ENCODE measurements at regions not wholly inside any gene's neighbourhood (a gene's known extent, or its start where the extent isn't known, plus 50 kb on each side); places are given as distances from the start of the nearest gene placed in this dataset.

GRCh38 chr20:7302250-7302649 lies 534.8 kb downstream of the BMP2 start:
- DNase-seq (ENCODE audit: extremely low read depth, low read depth, low spot score), result no peak

GRCh38 chr20:7305976-7306375 lies 538.5 kb downstream of the BMP2 start:
- no peak for DNase-seq (ENCODE audit: extremely low read depth, low read depth, low spot score)

- DNase-seq (ENCODE audit: extremely low read depth, low read depth, low spot score), result no peak
Measured at GRCh38 chr20:7308163-7308562, 540.7 kb downstream of the BMP2 start.

DNA sequence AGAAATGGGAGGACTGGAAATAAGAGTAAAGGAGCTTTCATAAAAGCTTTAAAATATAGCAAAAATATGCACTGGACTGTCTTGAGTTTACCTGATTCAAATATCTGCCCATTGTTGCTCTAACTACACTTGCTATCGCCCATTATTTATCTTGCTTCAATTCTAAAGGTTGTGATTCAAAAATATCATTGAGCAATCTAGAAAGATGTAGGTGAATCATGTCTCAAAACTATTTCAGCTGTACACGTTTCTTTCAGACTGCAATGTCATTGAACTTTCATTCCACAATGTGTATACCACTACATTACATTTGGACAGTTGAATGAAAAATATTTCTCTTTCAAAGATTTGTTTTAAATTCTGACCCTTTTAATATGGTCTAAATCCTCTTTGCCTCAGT lies 545.6 kb downstream of the BMP2 start:
- no peak for DNase-seq (ENCODE audit: extremely low read depth, low read depth, low spot score)

DNA sequence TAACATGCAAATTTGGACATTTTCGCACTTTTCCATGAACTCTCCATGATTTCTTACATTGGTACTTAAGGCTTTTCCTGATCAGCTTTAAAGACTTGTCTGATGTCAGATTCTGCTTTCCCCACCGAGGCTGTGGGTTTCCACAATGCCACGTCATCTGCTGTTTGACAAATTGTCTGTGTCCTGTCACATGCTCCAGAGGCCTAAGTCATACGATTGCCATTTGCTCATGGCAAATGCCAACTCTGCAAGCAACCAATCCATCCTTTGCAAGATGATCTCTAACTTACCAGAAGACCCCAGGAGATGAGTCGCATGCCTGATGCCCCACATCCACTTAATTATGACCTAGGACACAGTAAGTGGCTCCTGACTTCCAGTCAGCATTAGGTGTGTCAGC lies 556.5 kb downstream of the BMP2 start:
- no peak for DNase-seq (ENCODE audit: extremely low read depth, low read depth, low spot score)

- DNase-seq (ENCODE audit: extremely low read depth, low read depth, low spot score), result no peak
Measured at GRCh38 chr20:7327810-7328209, 560.3 kb downstream of the BMP2 start.

- no peak for DNase-seq (ENCODE audit: extremely low read depth, low read depth, low spot score)
Measured at GRCh38 chr20:7330850-7331249, 563.4 kb downstream of the BMP2 start.

GRCh38 chr20:7332169-7332568 lies 564.7 kb downstream of the BMP2 start:
- no peak for DNase-seq (ENCODE audit: extremely low read depth, low read depth, low spot score)

DNA sequence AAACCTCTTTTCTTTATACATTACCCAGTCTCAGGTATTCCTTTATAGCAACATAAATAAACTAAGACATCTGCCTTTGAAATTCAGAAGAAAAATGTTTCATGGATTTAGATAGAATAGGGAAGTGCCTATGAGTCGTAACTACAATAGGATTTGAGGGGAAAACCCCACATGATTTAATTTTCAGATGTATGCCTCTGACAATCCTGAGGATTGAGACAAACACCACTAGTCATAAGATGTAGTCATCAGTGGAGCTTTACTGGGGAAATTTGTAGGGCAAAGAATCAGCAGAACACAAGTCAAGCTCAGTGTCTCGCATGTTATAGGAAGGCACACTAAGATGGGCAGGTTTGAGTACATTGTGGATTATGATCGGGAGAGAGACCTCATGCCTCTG lies 566.4 kb downstream of the BMP2 start:
- no peak for DNase-seq (ENCODE audit: extremely low read depth, low read depth, low spot score)

DNA sequence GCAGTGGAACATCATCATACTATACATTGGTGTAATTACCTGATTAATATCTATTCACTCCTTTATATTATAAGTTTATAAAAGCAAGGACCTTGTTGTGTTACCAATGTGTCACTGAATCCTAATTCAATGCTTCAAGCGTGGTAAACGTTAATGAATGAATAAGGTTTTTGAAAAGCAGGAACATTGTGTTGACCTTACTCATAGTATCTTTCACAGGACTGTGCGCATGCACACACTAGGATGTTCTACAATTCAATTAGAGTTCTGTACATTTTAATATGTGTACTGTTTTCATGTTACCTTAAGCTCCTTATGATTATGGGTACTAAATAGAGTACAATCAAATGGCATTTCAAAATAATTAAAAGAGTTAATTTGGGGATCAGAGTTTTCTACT lies 578.5 kb downstream of the BMP2 start:
- DNase-seq (ENCODE audit: extremely low read depth, low read depth, low spot score), result no peak

DNA sequence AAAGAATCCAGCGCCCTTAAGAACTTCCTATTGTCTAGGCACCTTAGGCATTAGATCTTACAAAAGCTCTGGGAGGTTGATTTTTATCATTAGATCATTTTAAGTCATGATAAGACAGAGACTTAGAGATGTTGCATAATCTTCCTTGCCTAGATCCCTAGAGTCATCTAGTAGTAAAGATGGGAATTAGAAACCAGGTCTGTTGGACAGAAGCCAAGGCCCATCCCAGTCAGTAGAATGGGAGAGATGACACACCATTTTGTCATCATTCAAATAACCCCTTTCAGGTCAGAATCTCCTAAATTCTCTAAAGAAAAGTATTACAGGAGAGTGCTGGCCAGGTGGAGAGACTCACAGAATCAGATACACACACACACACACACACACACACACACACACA lies 579.1 kb downstream of the BMP2 start:
- DNase-seq (ENCODE audit: extremely low read depth, low read depth, low spot score), result no peak

- no peak for DNase-seq (ENCODE audit: extremely low read depth, low read depth, low spot score)
Measured at GRCh38 chr20:7347409-7347808, 579.9 kb downstream of the BMP2 start.

DNA sequence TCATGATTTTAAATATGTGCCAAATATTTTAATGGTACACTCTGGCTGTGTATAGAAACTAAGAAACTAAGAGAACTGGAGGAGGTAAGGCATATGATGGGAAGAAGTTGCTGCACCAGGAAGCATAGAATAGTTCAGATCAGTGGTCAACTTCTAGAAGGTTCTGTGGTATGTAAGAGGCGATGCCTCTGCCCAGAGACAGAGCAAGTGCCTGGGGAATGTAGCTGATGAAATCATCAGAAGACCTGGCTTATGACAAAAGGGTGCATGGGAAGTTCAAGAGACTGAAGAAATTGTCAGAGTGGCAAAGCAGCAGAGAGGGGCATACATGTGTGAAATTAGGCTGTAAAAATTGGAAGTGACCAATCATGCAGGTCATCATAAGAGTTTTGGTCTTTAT lies 580.8 kb downstream of the BMP2 start:
- no peak for DNase-seq (ENCODE audit: extremely low read depth, low read depth, low spot score)

DNA sequence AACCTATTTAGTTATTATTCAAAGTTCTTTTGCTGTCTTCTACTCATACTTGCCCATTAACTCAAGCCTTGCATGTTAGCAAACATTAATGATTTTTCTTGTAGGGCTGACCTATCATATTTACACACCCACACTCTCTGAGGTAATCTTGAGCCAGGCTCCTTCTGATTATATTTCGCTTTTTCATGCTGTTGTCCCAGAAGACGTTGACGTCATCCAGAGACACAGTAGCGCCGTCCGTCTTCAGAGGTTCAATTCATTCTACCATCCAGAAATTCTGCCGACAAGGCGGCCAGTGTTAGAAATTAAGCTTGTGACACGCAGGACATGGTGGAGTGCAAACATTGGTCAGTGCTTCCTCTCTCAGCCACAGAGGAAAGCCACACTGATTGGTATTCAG lies 584.7 kb downstream of the BMP2 start:
- no peak for DNase-seq (ENCODE audit: extremely low read depth, low read depth, low spot score)

DNA sequence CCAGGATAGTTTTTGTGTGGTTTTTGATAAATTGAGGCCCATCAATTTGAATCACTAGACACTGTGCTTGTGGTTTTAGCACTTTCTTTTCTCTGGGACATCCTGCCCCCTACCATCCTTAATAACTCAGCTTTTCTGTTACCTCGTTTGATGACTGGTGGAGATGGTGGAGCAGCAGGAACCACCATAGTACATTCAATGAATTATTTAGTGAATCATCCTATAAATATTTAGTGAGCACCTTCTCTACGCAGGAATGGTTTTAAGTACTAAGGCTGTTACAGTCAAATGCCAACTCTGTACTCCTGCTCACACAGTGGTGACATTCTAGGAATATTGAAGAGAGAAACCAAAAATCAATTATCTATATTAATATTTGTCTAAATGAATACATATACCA lies 585.2 kb downstream of the HAO1 start:
- no peak for DNase-seq (ENCODE audit: extremely low read depth, low read depth, low spot score)

GRCh38 chr20:7358670-7359069 lies 581.6 kb downstream of the HAO1 start:
- no peak for DNase-seq (ENCODE audit: extremely low read depth, low read depth, low spot score)

DNA sequence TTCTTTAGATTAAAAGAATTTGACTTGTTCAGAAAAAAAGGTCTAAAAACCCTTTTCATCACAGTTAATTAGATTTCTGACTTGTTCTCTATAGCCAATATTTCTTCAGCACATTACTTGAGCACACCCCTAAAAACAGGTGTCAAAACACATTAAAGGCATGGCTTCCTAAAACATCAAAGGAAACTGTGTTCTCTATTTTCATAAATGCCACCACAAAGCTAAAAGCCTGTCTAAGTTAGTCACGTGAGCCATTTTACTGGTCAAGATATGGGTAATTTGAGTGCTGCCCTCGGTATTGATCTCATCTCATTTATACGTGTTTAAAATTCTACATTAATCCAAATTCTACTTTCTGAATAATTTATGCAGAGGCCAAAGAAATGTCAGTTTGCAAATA lies 580.5 kb downstream of the HAO1 start:
- DNase-seq (ENCODE audit: extremely low read depth, low read depth, low spot score), result no peak

- no peak for DNase-seq (ENCODE audit: extremely low read depth, low read depth, low spot score)
Measured at GRCh38 chr20:7361321-7361720, 578.9 kb downstream of the HAO1 start.

GRCh38 chr20:7361931-7362330 lies 578.3 kb downstream of the HAO1 start:
- no peak for DNase-seq (ENCODE audit: extremely low read depth, low read depth, low spot score)

DNA sequence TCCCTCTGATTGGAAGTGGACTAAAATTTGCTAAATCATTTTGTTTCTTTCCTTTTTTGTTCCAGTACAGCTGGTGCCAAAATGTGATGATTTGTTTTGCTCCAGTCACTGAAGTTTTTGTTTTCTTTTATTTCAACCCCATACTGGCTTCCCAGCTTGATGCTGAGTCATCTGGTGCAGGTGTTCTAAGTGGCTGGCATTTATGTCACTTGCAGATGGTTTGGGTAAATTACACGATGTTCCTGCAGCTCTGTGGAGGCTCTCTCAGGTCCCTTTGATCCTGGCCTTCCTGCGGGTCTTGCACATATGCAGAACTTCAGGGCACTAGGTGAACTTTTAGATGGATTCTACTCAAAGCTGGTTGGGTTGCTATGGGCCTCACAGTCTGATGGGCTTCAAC lies 577.7 kb downstream of the HAO1 start:
- DNase-seq (ENCODE audit: extremely low read depth, low read depth, low spot score), result no peak

GRCh38 chr20:7366189-7366588 lies 574.1 kb downstream of the HAO1 start:
- no peak for DNase-seq (ENCODE audit: extremely low read depth, low read depth, low spot score)

GRCh38 chr20:7371518-7372163 lies 568.6 kb downstream of the HAO1 start:
- DNase-seq (ENCODE audit: extremely low read depth, low read depth, low spot score), result no peak

DNA sequence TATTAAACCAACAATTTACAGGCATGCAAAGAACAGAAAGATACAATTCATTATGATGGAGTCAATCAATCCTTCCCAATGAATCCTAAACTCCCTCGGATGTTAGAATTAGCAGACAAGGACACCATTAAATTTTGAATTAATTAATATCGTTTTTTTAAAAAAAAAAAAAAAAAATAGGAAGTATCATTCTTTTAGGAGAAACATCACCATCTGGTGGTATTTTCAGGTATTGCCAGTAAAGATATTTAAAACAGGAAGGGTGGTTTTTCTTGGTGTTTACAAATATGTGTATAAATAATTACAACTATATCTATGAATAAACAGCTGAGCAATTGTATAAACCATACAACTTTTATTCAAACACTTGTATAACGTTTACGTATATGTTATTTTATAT lies 564.4 kb downstream of the HAO1 start:
- peak; percentile 22 for DNase-seq (ENCODE audit: extremely low read depth, low read depth, low spot score)

Data from glomerular endothelial cell (primary cell).